ENCODE measurements at regions not wholly inside any gene's neighbourhood (a gene's known extent, or its start where the extent isn't known, plus 50 kb on each side); places are given as distances from the start of the nearest gene placed in this dataset.

DNA sequence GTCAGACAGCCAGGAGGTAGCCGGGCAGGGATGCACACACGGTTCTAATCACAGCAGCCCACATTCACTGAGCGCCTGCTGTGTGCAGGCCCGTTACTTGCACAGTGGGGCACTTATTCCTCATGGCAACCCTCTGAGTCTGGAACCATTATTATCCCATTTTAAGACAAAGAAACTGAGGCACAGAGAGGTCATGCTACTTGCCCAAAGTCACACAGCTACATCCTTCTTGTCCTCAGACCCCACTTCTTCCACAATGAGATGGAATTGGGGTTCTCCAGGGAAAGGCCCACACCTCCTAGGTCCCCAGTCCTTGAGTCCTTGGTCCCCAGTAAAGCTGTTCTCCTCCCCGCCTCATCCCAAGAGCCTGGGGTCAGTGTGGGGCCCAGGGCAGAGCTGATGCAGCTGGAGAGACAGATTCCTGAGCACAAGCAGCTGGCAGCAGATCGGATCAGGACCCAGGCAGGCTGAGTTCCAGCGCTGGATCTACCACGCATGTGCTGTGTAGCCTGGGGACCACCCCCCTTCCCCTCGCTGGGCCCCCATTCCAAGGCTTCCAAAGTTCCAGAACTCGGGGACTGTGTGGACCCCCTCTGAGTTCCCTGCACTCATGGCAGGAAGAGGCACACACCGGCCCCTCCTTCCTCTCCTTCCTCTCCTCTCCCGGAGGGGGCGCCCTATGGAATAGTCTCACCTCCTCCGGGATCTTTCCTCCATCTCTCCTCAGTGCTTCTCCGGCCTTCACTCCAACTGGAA lies 393.4 kb downstream of the MATN1 start:
- Histone ChIP-seq H3K4me3 (ENCODE audit: low read length, poor library complexity, severe bottlenecking) (no peak overlapping the region), H3K9me3 (ENCODE audit: insufficient read depth, low read depth, low read length) (no peaks in the 10 kb centered on the region), H3K36me3 (ENCODE audit: insufficient read depth, low read length) (no peaks in the 10 kb centered on the region)

GRCh38 chr1:30329263-30329753 lies 394.1 kb downstream of the MATN1 start:
- H3K9me2 ChIP-seq (replicated peaks; ENCODE audit: low read depth, low read length): no peaks in the 10 kb centered on the region
- no peaks in the 10 kb centered on the region for H3K4me1 ChIP-seq (ENCODE audit: insufficient read depth, low read length, poor library complexity, severe bottlenecking)
- TF ChIP-seq CTCF (conservative IDR thresholded peaks at IDR 0.05; ENCODE audit: low read length): no peak
- TF ChIP-seq EZH2phosphoT487 (IDR thresholded peaks at IDR 0.05; ENCODE audit: borderline replicate concordance): no peak
- no peaks in the 10 kb centered on the region for H3K9me3 ChIP-seq (ENCODE audit: insufficient read depth, low read depth, low read length)
- no peaks in the 10 kb centered on the region for H3F3A ChIP-seq (ENCODE audit: low read depth)
- H3K4me3 ChIP-seq (ENCODE audit: low read length, poor library complexity, severe bottlenecking): no peak overlapping the region
- H3K36me3 ChIP-seq (ENCODE audit: insufficient read depth, low read length): no peaks in the 10 kb centered on the region
- H3K27me3 ChIP-seq (ENCODE audit: insufficient read depth, low read length, poor library complexity, severe bottlenecking): no peaks in the 10 kb centered on the region
- H3K9ac ChIP-seq (ENCODE audit: low read depth, low read length, poor library complexity, severe bottlenecking): no peak overlapping the region
- H2AFZ ChIP-seq (ENCODE audit: low read length): no peak overlapping the region
- H3K4me2 ChIP-seq (ENCODE audit: low read depth, low read length, poor library complexity, severe bottlenecking): no peak overlapping the region
- H3K79me2 ChIP-seq (ENCODE audit: insufficient read depth, low read length): no peaks in the 10 kb centered on the region
- no peaks in the 10 kb centered on the region for H4K20me1 ChIP-seq (ENCODE audit: insufficient read depth, low read length, poor library complexity, severe bottlenecking)

More for the DNA sequence above, 393.4 kb downstream of the MATN1 start:
- H3K79me2 ChIP-seq (ENCODE audit: insufficient read depth, low read length): no peaks in the 10 kb centered on the region
- H3F3A ChIP-seq (ENCODE audit: low read depth): no peaks in the 10 kb centered on the region
- H3K4me2 ChIP-seq (ENCODE audit: low read depth, low read length, poor library complexity, severe bottlenecking): no peak overlapping the region
- H3K9me2 ChIP-seq (replicated peaks; ENCODE audit: low read depth, low read length): no peaks in the 10 kb centered on the region
- H3K27me3 ChIP-seq (ENCODE audit: insufficient read depth, low read length, poor library complexity, severe bottlenecking): no peaks in the 10 kb centered on the region
- no peak overlapping the region for H2AFZ ChIP-seq (ENCODE audit: low read length)
- no peak for TF ChIP-seq EZH2phosphoT487 (IDR thresholded peaks at IDR 0.05; ENCODE audit: borderline replicate concordance)
- TF ChIP-seq CTCF (conservative IDR thresholded peaks at IDR 0.05; ENCODE audit: low read length): no peak
- H3K9ac ChIP-seq (ENCODE audit: low read depth, low read length, poor library complexity, severe bottlenecking): no peak overlapping the region
- H4K20me1 ChIP-seq (ENCODE audit: insufficient read depth, low read length, poor library complexity, severe bottlenecking): no peaks in the 10 kb centered on the region
- H3K4me1 ChIP-seq (ENCODE audit: insufficient read depth, low read length, poor library complexity, severe bottlenecking): no peaks in the 10 kb centered on the region

GRCh38 chr1:30328401-30329262 lies 394.8 kb downstream of the MATN1 start:
- no peaks in the 10 kb centered on the region for H3K36me3 ChIP-seq (ENCODE audit: insufficient read depth, low read length)
- no peak overlapping the region for H3K4me3 ChIP-seq (ENCODE audit: low read length, poor library complexity, severe bottlenecking)
- H3K9me2 ChIP-seq (replicated peaks; ENCODE audit: low read depth, low read length): no peaks in the 10 kb centered on the region
- H3K4me2 ChIP-seq (ENCODE audit: low read depth, low read length, poor library complexity, severe bottlenecking): no peak overlapping the region
- H3F3A ChIP-seq (ENCODE audit: low read depth): no peaks in the 10 kb centered on the region
- no peaks in the 10 kb centered on the region for H3K9me3 ChIP-seq (ENCODE audit: insufficient read depth, low read depth, low read length)
- TF ChIP-seq CTCF (conservative IDR thresholded peaks at IDR 0.05; ENCODE audit: low read length): no peak
- TF ChIP-seq EZH2phosphoT487 (IDR thresholded peaks at IDR 0.05; ENCODE audit: borderline replicate concordance): no peak
- H3K9ac ChIP-seq (ENCODE audit: low read depth, low read length, poor library complexity, severe bottlenecking): no peak overlapping the region
- no peaks in the 10 kb centered on the region for H3K4me1 ChIP-seq (ENCODE audit: insufficient read depth, low read length, poor library complexity, severe bottlenecking)
- no peaks in the 10 kb centered on the region for H3K79me2 ChIP-seq (ENCODE audit: insufficient read depth, low read length)
- H3K27me3 ChIP-seq (ENCODE audit: insufficient read depth, low read length, poor library complexity, severe bottlenecking): no peaks in the 10 kb centered on the region
- no peaks in the 10 kb centered on the region for H4K20me1 ChIP-seq (ENCODE audit: insufficient read depth, low read length, poor library complexity, severe bottlenecking)
- no peak overlapping the region for H2AFZ ChIP-seq (ENCODE audit: low read length)
